Activated T-cell treated with anti-CD3 and anti-CD28 coated beads, Interleukin-2, amount 50 U/mL, for 48 hours (primary cell): ENCODE measurements at regions not wholly inside any gene's neighbourhood (a gene's known extent, or its start where the extent isn't known, plus 50 kb on each side); places are given as distances from the start of the nearest gene placed in this dataset.
"Not testable (repeated sequence)": the region's sequence is repeated elsewhere in the genome, so short reads cannot be mapped to it uniquely, and the experiment has no call there.

Source experiments
- DNase-seq, 2 experiments: peaks; one replicate each; pipeline ENCODE4 v3.0.0-alpha.2; 2020

GRCh38 chr18:8995096-8995495 is 107.4 kb upstream of the NDUFV2 start:
- DNase-seq = no peak

GRCh38 chr18:8996771-8997432 is 105.6 kb upstream of the NDUFV2 start:
- no peak for DNase-seq

DNA sequence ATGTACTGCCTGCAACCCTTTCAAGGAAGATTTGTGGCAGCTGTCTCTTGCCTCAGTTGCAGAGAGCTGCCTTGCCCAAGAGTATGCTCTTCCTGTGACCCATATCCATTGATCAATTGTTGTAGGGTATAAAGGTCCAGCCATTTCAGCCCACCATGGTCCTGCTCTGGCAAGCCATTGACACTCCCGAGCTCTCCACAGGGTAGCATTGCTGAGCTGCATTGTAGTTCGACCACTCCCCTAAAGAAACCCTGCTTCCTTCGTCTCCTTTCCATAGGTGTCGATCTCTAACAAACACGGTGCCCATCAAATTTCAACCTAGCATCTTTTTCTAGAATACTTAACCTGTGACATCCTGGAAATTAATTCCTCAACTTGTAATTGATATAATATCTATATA is 104.9 kb upstream of the NDUFV2 start:
- DNase-seq = no peak

DNA sequence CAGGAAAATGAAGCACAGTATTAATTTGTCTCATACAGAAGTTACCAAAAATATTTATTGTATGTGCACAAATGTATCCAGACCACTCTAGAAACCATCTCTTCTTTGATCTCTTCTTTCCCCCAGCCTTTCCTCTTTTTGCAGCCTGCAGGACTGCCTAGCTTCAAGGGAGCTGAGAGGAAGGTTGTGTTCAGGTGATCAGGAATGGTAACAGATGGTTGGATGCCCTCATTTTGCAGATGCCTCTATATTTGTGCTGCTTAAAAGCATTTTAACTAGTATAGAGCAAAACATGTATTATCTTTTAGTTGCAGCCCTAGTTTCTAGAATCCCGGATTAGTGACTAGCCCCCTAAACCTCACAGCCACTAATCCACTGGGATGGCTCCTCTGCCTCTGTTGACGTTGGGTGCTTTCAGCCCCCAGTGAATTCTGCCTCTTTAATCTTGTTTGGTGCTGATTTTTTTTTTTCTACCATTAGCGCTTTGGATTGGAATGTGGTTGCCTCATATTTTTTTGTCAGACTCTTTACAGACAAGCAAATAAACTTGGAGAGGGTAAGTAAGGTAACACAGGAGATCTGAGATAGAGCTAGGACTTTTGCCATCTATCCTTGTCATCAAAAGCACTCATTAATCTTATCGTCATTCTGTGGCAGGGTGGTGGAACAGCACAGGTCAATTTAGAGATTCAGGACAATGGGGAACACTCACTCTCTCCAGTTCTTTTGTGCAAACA is 103.8 kb upstream of the NDUFV2 start:
- no peak for DNase-seq

DNA sequence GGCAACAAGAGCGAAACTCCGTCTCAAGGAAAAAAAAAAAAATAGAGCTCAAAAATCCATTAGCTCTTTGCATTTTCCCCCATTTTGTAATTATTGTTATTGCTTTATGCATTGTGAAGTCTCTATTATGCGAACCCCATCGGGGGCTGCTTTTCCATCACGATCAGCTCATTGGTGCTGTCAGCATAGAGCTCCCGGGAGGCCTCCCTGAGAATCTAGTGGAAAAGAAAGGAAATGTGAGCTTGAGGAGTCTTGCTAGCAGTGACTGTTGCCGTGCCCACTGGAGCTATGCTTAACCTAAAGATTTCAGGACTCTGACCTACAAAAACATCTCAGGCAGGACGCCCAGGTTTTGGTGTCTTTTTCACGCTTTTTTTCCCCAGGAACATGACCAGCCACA is 102.6 kb upstream of the NDUFV2 start:
- DNase-seq = no peak

DNA sequence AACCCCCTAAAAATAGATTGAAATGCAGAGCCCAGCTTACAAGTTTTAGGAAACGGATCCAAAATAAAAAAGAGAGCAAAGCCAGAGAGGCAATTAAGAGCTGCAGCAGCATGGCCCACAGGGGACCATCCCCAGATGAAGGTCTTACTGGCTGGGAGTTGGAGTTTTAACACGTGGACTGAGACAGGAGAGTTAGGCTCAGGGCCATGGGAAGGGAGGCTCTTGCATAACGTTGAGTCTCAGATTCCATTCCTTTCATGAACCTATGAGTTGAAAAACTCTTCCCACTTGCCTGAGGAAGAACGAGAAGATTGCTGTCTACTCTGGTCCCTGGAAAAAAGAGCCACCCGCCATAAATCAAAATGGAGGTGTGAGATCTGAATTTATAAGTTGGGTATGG is 101.8 kb upstream of the NDUFV2 start:
- DNase-seq = no peak

DNA sequence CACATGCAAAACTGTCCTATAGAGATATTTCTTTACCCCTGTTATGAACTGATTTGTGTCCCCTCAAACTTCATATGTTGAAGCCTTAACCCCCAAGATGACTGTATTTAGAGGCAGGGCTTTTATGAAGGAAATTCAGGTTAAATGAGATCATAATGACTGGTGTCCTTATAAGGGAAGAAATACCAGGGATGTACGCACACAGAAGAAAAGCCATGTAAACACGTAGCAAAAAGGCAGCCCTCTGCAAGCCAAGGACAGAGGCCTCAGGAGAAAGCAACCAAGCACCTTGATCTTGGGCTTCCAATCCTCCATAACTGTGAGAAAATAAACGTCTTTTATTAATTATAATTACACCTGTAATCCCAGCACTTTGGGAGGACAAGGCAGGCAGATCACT is 101.3 kb upstream of the NDUFV2 start:
- no peak for DNase-seq

GRCh38 chr18:9003406-9004100 is 98.9 kb upstream of the NDUFV2 start:
- no peak for DNase-seq

DNA sequence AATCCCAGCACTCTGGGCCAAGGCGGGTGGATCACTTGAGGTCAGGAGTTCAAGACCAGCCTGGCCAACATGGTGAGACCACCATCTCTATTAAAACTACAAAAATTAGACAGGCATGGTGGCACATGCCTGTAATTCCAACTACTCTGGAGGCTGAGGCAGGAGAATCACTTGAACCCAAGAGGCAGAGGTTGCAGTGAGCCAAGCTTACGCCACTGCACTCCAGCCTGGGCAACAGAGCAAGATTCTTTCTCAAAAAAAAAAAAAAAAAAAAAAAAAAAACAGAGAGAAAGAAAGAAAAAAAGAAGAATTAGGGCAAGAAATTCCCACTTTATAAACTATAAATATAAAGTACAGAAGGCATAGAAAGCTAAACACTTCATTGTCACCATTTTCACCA is 98.2 kb upstream of the NDUFV2 start:
- not testable (repeated sequence) for DNase-seq

- not testable (repeated sequence) for DNase-seq
These were observed 94.8 kb upstream of the NDUFV2 start for GRCh38 chr18:9007700-9008099.

GRCh38 chr18:9008200-9008708 is 94.2 kb upstream of the NDUFV2 start:
- no peak for DNase-seq

GRCh38 chr18:9008709-9009635 is 93.5 kb upstream of the NDUFV2 start:
- DNase-seq = no peak

GRCh38 chr18:9009703-9010488 is 92.6 kb upstream of the NDUFV2 start:
- no peak for DNase-seq

DNA sequence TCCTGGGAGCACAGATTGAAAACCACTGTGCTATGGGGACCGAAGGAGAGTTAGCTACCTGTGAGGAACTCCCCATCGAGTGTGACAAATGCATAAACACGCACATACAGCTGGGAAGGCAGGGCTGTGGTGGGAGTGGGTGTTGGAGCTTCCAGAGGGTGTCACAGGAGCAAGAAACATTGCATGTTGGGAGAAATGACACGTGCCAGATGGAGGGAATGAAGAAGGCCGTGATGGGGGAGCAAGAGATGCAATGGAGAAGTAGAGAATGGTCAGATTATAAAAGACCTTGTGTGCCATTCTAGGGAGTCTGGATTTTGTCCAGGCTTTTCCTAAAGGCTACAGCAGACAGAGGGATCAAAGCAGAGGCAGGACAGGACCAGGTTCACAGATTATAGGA is 91.1 kb upstream of the NDUFV2 start:
- no peak for DNase-seq

DNA sequence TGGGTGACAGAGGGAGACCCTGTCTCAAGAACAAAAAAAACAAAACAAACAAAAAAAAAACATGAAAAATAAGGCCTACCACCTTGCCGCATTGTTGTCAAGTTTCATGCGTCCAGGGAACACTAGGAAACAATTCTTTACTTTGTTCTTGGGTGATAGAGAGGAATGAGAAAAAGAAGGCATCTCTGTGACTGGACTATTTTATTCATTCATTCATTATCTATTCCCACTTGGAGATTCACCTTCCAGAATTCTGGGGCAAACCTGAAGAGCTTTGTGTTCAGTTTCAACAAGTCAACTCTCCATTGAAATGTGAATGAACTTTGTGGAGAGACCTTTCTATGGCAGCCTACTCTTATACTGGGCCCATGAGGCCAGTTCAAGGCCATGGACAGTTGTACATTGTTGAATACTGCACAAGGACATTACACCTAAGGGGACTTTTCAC is 88.5 kb upstream of the NDUFV2 start:
- DNase-seq = no peak

- no peak for DNase-seq
These were observed 86.8 kb upstream of the NDUFV2 start for GRCh38 chr18:9015689-9016088.

DNA sequence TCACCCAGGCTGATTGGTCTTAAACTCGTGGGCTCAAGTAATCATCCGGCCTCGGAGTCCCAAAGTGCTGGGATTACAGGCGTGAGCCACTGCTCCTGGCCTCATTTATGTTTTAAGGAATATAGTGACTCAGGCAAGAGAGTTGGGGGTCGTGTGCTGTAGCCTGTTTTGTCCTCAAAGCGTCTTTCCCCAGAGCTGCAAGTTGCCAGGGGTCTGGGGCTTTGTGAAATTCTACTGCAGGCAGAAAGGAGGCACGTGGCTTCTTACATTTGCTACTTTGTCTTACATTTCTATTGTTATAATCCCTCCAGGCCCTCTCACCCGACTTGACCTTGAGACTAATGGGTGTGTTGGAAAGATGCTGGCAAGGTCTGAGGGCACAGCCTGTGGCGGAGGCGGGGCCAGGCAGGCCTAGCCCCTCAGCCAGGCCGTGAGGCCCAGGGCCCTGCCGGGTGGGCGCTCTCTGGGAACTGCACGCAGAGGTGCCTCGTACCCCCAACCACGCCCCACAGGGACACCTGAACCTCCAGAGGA is 85.8 kb upstream of the NDUFV2 start:
- DNase-seq = no peak

GRCh38 chr18:9017167-9017904 is 85.2 kb upstream of the NDUFV2 start:
- peak; percentile 83 to 90 for DNase-seq

GRCh38 chr18:9017905-9018227 is 84.6 kb upstream of the NDUFV2 start:
- DNase-seq = no peak

DNA sequence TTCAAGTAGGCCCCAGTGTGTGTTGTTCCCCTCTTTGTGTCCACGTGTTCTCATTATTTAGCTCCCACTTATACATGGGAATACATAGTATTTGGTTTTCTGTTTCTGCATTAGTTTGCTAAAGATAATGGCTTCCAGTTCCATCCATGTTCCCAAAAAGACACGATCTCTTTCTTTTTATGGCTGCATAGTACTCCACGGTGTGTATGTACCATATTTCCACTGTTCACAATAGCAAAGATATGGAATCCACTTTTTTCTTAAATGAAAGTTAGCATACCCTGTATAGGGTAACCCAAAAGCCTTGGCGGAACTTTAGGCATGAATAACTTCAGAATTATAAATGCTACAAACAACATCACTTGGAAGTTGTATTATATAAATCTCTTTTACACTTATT is 83.4 kb upstream of the NDUFV2 start:
- no peak for DNase-seq

- DNase-seq = no peak
These were observed 82.3 kb upstream of the NDUFV2 start for GRCh38 chr18:9020221-9020620.
